Glomerular endothelial cell (primary cell): ENCODE measurements at regions not wholly inside any gene's neighbourhood (a gene's known extent, or its start where the extent isn't known, plus 50 kb on each side); places are given as distances from the start of the nearest gene placed in this dataset.
"Not testable (repeated sequence)": the region's sequence is repeated elsewhere in the genome, so short reads cannot be mapped to it uniquely, and the experiment has no call there.

Experiments
- DNase-seq: peaks from one replicate; pipeline ENCODE4 v3.0.0-alpha.2; 2011; ENCODE audit warnings: low read depth, low spot score; ENCODE audit errors: extremely low read depth

DNA sequence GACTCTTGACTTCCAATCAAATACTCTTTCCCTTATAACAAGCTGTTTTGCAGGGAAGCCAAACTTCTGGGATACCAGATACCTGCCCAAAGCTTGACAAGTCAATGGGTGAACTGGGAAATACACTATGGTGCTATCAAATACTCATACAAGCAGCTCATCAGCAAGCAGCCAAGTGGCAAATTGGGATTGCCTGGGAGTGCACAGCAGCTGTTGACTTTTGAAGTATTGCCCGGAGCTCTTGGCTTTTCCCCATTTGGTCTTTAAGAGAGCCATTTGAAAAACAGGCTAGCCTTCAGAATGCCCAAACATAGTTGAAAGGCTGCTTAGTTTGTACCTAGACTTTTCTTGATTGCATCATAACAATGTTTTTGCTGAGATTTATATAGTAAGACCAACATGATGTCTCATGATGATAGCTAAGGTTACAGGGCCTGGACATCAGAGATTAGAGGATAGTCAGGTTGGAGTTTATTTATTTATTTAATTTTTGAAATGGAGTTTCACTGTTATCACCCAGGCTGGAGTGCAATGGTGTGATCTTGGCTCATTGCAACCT is 210.1 kb upstream of the ZNF608 start:
- no peak for DNase-seq

GRCh38 chr5:124957063-124957462 is 210.6 kb upstream of the ZNF608 start:
- no peak for DNase-seq

DNA sequence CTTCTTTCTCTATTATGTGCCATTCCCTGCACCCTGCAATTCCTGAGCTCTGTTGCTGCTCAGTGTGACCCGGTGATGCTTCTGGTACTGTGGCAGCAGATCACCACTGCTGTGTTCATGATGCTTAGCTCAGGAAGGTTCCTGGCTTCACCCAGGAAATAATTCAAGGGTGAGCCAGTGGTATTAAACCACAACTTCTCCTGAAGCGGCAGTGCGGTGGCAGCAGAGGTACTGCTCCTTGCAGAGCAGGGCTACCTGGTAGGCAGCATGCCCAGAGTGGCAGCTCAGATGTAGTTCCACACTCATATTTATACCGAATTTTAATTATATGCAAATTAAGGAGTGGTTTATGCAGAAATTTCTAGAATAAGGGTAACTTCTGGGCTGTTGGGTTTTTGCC is 213.8 kb upstream of the ZNF608 start:
- DNase-seq = no peak

DNA sequence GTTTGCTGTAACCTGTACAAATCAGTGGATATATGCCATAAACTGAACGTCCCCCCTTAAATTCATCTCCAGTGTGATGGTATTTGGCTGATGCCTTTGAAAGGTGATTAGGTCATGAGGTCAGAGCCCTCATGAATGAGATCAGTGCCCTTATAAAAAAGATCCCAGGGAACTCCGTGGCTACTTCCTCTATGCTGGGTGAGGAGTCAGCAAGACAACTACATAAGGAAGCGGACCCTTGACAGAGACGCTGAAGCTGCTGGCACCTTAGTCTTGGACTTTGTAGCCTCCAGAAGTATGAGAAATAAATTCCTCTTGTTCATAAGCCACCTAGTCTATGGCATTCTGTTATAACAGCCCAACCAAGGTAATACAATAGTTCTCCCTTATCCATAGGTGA is 215.1 kb upstream of the ZNF608 start:
- no peak for DNase-seq

DNA sequence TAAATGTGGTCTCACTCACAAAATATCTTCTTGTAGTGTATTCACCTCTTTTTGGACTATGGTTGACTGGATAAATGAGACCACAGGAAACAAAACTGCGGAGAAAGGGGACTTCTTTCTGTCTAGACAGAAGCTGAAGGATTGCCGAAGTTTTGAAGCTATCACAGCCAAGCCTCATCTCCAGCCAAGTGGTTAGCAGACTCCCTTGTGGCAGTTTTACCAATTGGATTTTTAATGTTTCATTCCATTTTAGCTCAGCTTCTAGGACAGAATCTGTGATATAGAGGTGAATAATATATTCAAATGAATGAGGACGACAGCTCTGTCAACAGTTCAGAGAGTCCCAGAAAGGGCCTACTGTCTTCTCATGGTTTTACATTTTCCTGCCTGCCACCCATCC is 215.7 kb upstream of the ZNF608 start:
- no peak for DNase-seq

- no peak for DNase-seq
Observed at GRCh38 chr5:124962735-124963134, 216.3 kb upstream of the ZNF608 start.

DNA sequence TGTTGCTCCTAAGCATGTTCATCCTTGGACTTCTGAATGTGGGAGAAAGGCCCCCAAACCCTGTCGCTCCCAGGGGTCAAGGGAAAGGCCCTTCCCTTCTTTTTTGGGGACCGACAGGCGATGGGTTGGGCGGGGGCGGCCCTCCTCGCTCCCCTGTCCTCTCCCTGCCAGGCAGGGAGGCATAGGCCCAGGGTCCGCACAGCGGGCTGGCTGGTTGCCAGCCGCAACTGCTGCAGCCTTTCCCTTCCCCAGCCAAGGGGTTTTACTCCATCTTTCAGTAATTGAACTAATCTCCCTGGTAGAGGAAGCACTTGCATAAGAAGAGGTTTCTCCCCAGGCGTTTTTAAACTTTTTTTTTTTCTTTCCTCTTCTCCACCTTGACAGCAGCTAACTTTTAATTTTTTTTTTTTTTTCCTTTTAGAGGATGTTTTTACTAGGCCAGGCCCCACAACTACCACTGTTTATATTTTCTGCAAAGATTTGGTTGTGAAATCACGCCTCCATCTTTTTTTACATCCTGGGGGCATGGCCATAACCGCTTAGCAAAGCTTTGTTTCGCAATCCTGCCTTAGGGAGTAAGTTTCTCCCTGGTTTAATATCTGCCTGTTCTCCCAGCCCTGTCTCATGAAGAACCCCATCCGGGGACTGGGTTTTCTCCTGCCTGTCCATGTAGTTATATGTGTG is 216.9 kb upstream of the ZNF608 start:
- no peak for DNase-seq

DNA sequence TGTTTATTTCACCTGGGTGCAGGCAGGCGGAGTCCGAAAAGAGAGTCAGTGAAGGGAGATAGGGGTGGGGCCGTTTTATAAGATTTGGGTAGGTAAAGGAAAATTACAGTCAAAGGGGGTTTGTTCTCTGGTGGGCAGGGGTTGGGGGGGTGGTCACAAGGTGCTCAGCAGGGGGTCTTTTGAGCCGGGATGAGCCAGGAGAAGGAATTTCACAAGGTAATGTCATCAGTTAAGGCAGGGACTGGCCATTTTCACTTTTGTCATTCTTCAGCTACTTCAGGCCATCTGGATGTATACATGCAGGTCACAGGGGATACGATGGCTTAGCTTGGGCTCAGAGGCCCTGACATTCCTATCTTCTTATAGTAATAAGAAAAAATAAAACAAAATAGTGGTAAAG is 220.3 kb upstream of the ZNF608 start:
- DNase-seq = not testable (repeated sequence)

DNA sequence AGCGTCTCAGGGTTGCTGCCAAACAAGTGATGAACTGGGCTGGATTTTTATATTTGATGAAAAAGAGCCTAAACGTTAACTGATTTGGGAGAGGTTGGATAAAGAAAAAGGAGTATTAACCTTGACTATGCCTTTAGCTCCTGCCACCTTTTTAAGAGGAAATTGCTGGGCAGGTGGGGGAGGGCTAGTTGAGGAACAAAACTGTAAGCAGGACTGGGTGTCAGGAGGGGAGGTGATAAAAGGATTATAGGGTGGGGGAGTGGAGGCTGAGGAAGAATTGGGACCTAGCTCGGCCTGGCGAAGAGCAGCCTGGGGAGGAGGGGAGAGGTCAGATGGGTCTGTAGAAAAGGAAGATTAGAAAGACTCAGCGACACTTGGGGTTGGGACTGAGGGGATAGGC is 223.9 kb upstream of the ZNF608 start:
- not testable (repeated sequence) for DNase-seq

DNA sequence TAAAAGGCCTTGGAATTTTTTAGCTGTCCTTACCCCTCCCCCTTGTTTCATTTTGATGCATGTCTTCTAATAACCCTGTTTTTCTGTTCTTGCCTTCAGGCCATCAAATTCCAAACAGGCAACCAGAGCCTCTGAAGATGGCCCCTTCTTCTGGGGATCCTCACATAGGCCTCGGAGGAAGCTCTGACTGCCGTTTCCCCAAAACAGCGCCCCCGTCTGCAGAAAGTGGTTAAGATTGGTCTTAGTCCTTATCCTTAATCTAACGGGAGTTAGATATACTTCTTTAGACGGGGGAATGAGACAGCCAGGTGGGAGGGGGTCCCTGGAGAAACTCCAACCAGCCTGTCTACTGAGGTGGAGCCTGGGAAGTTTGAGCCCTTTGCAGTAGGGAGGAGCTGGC is 226.3 kb upstream of the ZNF608 start:
- DNase-seq = no peak

DNA sequence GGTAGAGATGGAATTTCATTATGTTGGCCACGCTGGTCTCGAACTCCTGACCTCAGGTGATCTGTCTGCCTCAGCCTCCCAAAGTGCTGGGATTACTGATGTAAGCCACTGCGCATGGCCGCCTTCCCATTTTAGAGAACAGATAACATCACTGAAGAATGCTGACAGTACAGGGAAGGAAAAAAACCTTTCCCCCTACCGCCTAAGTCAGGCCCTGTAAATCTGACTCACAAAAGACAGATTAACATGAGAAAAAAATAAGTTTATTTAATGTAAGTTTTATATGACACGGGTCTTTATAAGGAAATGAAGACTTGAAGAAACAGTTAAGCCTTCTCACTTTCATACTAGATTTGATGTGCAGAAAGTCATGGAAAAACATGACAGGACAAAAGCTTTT is 227.2 kb upstream of the ZNF608 start:
- DNase-seq = no peak

DNA sequence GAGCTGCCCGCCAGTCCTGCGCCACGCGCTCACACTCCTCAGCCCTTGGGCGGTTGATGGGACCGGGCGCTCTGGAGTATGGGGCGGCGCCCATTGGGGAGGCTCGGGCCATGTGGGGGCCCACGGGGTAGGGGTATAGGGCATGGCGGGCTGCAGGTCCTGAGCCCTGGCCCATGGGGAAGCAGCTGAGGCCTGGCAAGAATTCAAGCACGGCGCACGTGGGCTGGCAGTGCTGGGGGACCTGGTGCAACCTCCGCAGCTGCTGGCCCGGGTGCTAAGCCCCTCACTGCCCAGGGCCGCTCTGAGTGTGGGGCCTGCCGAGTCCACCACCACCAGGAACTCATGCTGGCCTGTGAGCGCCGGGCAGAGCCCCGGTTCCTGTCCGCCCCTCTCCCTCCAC is 229.6 kb upstream of the ZNF608 start:
- DNase-seq = no peak

DNA sequence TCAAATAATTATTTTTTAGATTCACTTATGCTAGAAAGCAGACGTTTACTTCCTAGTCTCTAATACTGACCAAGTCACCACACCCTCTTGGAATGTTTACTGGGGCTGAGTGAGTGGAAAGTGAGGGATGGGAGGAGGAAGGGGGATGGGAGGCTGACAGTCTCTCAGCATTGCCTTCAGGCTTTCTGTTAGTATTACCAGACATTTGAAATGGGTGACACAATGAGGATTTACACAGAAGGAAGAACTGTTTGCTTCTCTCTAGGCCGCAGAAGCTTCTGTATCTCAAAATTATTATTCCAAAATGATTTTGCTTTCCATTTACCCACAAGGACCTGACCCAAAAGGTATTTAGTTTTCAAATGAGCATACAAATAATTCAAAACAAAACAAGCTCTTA is 232.8 kb upstream of the ZNF608 start:
- DNase-seq = no peak

DNA sequence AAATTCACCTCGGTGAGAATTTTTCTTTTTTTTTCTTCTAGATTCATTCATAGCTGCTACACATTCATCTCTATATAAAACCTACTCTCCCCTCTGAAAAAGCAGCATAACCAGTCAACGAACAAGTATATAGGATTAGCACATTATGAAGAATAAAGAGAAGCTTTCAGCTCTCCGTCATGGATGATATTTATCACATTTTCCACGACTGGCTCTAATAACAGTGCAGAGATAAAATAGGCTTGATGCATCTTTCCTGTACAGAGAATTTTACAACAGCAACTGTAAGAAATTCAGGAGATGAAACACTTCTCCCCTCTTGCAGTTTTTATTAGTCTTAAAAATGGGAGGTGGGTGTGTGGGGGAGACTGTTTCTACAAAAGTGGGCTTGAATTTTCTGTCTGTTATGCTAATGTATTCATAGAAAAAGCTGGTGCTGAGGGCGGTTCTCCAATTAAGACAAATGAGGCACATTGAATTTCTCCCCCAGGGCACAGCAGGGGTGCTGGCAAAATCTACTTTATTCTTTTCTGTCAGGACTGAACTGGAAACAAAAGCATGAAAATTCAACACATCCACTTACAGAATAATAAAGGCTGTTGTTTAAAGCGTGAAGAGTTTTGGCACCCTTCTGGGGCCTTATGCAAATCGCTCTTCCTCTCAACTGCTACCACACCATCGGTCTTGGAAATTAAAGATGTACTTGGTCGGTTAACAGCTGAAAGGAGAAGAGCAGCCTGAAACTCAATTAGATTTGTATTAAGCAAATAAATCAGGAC is 233.9 kb upstream of the ZNF608 start:
- no peak for DNase-seq

GRCh38 chr5:124981901-124982300 is 235.5 kb upstream of the ZNF608 start:
- no peak for DNase-seq

GRCh38 chr5:124986170-124986569 is 239.7 kb upstream of the ZNF608 start:
- no peak for DNase-seq

GRCh38 chr5:124986667-124987066 is 240.2 kb upstream of the ZNF608 start:
- no peak for DNase-seq

DNA sequence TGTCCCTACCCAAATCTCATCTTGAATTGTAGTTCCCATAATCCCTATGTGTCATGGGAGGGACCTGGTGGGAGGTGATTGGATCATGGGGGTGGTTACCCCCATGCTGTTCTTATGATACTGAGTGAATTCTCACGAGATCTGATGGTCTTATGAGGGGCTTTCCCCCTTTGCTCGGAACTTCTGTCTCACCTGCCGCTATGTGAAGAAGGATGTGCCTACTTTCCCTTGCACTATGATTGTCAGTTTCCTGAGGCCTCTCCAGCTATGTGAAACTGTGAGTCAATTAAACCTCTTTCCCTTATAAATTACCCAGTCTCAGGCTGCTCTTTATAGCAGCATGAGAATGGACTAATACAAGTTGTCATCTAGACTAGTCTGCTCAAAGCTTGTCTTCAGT is 241.3 kb upstream of the ZNF608 start:
- not testable (repeated sequence) for DNase-seq

DNA sequence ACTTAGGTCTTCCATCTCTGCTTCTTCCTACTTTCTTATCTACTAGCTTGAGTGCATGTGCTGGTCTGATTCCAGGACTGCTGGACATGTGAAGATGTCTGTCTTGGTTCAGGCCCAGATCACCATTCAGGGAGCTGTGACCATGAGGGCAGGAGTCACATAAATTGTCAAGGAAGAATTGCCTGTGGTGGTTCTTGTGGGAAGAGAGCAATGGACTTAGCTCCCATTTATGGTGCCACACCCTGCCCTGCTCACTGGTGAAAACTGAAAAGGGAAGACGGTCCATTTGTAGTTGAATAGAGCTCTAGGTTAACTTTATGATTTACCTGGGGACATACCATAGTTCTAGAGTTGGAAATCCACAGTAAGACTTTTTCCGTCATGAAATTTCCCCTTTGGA is 244.3 kb upstream of the ZNF608 start:
- no peak for DNase-seq

DNA sequence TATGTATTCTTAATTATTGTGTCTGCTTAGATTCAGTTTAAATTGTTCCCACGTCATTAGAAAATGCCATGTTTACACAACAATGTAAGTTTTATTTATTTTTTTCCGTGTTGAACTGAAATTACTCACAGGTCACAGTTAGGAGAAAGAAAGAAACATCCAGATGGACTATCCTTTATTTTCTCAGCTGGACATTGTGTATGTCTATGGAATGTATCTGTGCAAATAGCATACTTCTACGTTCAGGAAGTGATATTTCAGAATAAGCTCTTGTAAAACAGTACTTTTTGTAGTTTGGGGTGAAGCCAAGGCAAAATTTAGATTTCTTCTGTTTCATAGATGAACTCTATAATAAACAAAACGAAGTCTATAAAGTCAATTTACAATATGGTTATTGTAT is 249.0 kb upstream of the ZNF608 start:
- peak; percentile 41 for DNase-seq

DNA sequence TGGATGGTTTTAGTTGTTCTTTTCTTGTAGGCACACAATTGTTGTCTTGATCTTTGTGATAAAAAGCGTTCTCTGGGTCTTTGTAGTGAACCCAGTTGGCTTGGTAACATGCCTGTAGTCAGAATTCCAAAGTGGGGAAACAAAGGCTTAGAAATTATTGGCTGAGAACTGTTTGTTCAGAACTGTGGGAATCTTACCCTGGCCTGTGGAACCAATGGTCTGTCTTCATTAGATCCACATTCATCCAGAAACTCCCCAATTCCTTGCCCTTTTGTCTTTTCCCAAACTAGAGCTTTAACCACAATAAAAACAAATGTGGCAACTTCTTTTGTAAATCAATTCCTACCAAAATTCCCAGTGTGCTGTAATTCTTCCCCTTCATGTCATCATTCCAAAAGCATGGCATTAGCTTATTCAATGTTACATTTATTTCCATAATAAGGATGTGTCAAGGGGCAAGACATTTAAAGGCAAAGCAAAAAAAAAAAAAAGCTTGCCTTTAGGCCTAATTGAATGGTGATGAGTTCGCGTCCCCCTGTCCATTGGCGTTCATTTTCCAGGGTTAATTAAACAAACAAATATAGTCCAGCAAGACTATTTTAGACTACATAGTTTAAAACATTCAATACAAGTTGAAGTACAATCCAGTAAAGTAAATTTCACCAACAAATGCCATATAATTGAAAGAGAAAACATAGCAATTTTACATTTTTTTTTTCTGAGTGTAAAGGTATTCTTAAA is 249.8 kb upstream of the ZNF608 start:
- no peak for DNase-seq

- DNase-seq = no peak
Observed at GRCh38 chr5:124996764-124997077, 250.3 kb upstream of the ZNF608 start.
